Activated CD4-positive, alpha-beta T cell treated with anti-CD3 and anti-CD28 coated beads for 48 hours (primary cell): ENCODE measurements at regions not wholly inside any gene's neighbourhood (a gene's known extent, or its start where the extent isn't known, plus 50 kb on each side); places are given as distances from the start of the nearest gene placed in this dataset.

ENCODE experiments used
- DNase-seq: peaks from one replicate; pipeline ENCODE4 v3.0.0-alpha.2; 2020

- DNase-seq, result no peak
Measured at GRCh38 chr10:3478632-3479240, 306.2 kb upstream of the PITRM1 start.

- no peak for DNase-seq
Measured at GRCh38 chr10:3478153-3478552, 305.6 kb upstream of the PITRM1 start.

- DNase-seq, result no peak
Measured at GRCh38 chr10:3477683-3478082, 305.1 kb upstream of the PITRM1 start.

- DNase-seq, result no peak
Measured at GRCh38 chr10:3476640-3477448, 304.3 kb upstream of the PITRM1 start.

GRCh38 chr10:3476186-3476585 is 303.6 kb upstream of the PITRM1 start:
- DNase-seq, result no peak

GRCh38 chr10:3475367-3475766 is 302.8 kb upstream of the PITRM1 start:
- no peak for DNase-seq

GRCh38 chr10:3474266-3474665 is 301.7 kb upstream of the PITRM1 start:
- no peak for DNase-seq

- DNase-seq, result no peak
Measured at GRCh38 chr10:3473271-3473670, 300.7 kb upstream of the PITRM1 start.

- DNase-seq, result no peak
Measured at GRCh38 chr10:3472287-3473051, 299.9 kb upstream of the PITRM1 start.

- no peak for DNase-seq
Measured at GRCh38 chr10:3471927-3472286, 299.3 kb upstream of the PITRM1 start.

GRCh38 chr10:3471472-3471871 is 298.9 kb upstream of the PITRM1 start:
- no peak for DNase-seq

- DNase-seq, result no peak
Measured at GRCh38 chr10:3470191-3470590, 297.6 kb upstream of the PITRM1 start.

- DNase-seq, result no peak
Measured at GRCh38 chr10:3469639-3470020, 297.0 kb upstream of the PITRM1 start.

GRCh38 chr10:3468919-3469638 is 296.5 kb upstream of the PITRM1 start:
- no peak for DNase-seq

- DNase-seq, result no peak
Measured at GRCh38 chr10:3467052-3467951, 294.7 kb upstream of the PITRM1 start.

GRCh38 chr10:3465406-3465891 is 292.9 kb upstream of the PITRM1 start:
- DNase-seq, result no peak

- no peak for DNase-seq
Measured at GRCh38 chr10:3464760-3465405, 292.3 kb upstream of the PITRM1 start.

GRCh38 chr10:3460420-3461128 is 288.0 kb upstream of the PITRM1 start:
- DNase-seq, result no peak

GRCh38 chr10:3455385-3456334 is 283.1 kb upstream of the PITRM1 start:
- DNase-seq, result no peak
